ENCODE measurements at regions not wholly inside any gene's neighbourhood (a gene's known extent, or its start where the extent isn't known, plus 50 kb on each side); places are given as distances from the start of the nearest gene placed in this dataset.

GRCh38 chr5:155080721-155081120, 67.2 kb downstream of the KIF4B start:
- intact Hi-C loops (cut with DNase I; ENCODE audit: low total_unique reads) = no loop called here
- in situ Hi-C loops (cut with MboI; ENCODE audit: low sequenced_read_pairs in 4 of 4) = no loop called here
- no peaks in the 10 kb centered on the region for H3K27me3 ChIP-seq
- H3K4me1 ChIP-seq = no peaks in the 10 kb centered on the region
- no peaks in the 10 kb centered on the region for H3K9me3 ChIP-seq
- no peak for DNase-seq
- H3K27ac ChIP-seq = no peak overlapping the region
- no peaks in the 10 kb centered on the region for H3K36me3 ChIP-seq
- no peak for TF ChIP-seq CTCF (IDR thresholded peaks at IDR 0.05 in 4 of 5, conservative IDR thresholded peaks at IDR 0.05 in 1 of 5)
- no peak for TF ChIP-seq POLR2A (IDR thresholded peaks at IDR 0.05)
- H3K4me3 ChIP-seq = no peak overlapping the region
- no peak for ATAC-seq

- in situ Hi-C loops (cut with MboI; ENCODE audit: low sequenced_read_pairs in 4 of 4) (no loop called here), intact Hi-C loops (cut with DNase I; ENCODE audit: low total_unique reads) (no loop called here)
- no peak overlapping the region for H3K27ac ChIP-seq
- no peaks in the 10 kb centered on the region for H3K9me3 ChIP-seq
- no peak overlapping the region for H3K4me3 ChIP-seq
- no peaks in the 10 kb centered on the region for H3K36me3 ChIP-seq
- no peaks in the 10 kb centered on the region for H3K27me3 ChIP-seq
- ATAC-seq = no peak
- TF ChIP-seq CTCF (IDR thresholded peaks at IDR 0.05 in 4 of 5, conservative IDR thresholded peaks at IDR 0.05 in 1 of 5) (no peak), POLR2A (IDR thresholded peaks at IDR 0.05) (no peak)
- H3K4me1 ChIP-seq = no peaks in the 10 kb centered on the region
- DNase-seq = no peak
These were observed 68.1 kb downstream of the KIF4B start for GRCh38 chr5:155081618-155082017.

GRCh38 chr5:155082401-155082800, 68.8 kb downstream of the KIF4B start:
- H3K9me3 ChIP-seq = no peaks in the 10 kb centered on the region
- H3K27ac ChIP-seq = no peak overlapping the region
- TF ChIP-seq POLR2A (IDR thresholded peaks at IDR 0.05) (no peak), CTCF (IDR thresholded peaks at IDR 0.05 in 4 of 5, conservative IDR thresholded peaks at IDR 0.05 in 1 of 5) (no peak)
- ATAC-seq = no peak
- no peak for DNase-seq
- in situ Hi-C loops (cut with MboI; ENCODE audit: low sequenced_read_pairs in 4 of 4) = no loop called here
- intact Hi-C loops (cut with DNase I; ENCODE audit: low total_unique reads) = no loop called here
- no peaks in the 10 kb centered on the region for H3K36me3 ChIP-seq
- no peaks in the 10 kb centered on the region for H3K27me3 ChIP-seq
- H3K4me1 ChIP-seq = no peaks in the 10 kb centered on the region
- no peak overlapping the region for H3K4me3 ChIP-seq

- Histone ChIP-seq H3K9me3 (no peaks in the 10 kb centered on the region), H3K36me3 (no peaks in the 10 kb centered on the region), H3K4me1 (no peaks in the 10 kb centered on the region), H3K27me3 (no peaks in the 10 kb centered on the region), H3K4me3 (no peak overlapping the region), H3K27ac (no peak overlapping the region)
- in situ Hi-C loops (cut with MboI; ENCODE audit: low sequenced_read_pairs in 4 of 4) = no loop called here
- ATAC-seq (no peak), DNase-seq (no peak)
- intact Hi-C loops (cut with DNase I; ENCODE audit: low total_unique reads) = no loop called here
- TF ChIP-seq POLR2A (IDR thresholded peaks at IDR 0.05) (no peak), CTCF (IDR thresholded peaks at IDR 0.05 in 4 of 5, conservative IDR thresholded peaks at IDR 0.05 in 1 of 5) (no peak)
These were observed 71.9 kb downstream of the KIF4B start for GRCh38 chr5:155085282-155085989.

GRCh38 chr5:155087036-155087435, 73.5 kb downstream of the KIF4B start:
- Histone ChIP-seq H3K4me3 (no peak overlapping the region), H3K9me3 (no peaks in the 10 kb centered on the region), H3K27ac (no peak overlapping the region), H3K36me3 (no peaks in the 10 kb centered on the region), H3K27me3 (no peaks in the 10 kb centered on the region), H3K4me1 (no peaks in the 10 kb centered on the region)
- intact Hi-C loops (cut with DNase I; ENCODE audit: low total_unique reads) = no loop called here
- in situ Hi-C loops (cut with MboI; ENCODE audit: low sequenced_read_pairs in 4 of 4) = no loop called here
- TF ChIP-seq CTCF (IDR thresholded peaks at IDR 0.05 in 4 of 5, conservative IDR thresholded peaks at IDR 0.05 in 1 of 5) (no peak), POLR2A (IDR thresholded peaks at IDR 0.05) (no peak)
- no peak for ATAC-seq
- DNase-seq = no peak

All from gastrocnemius medialis (tissue), 4 donors.